K562 (cell line): ENCODE measurements at regions not wholly inside any gene's neighbourhood (a gene's known extent, or its start where the extent isn't known, plus 50 kb on each side); places are given as distances from the start of the nearest gene placed in this dataset.

ENCODE experiments used
- ATAC-seq: fragments of 200-7000 bp; cut with Tn5 transposase; 3 replicates; pipeline ENCODE4 v1.9.1; 2020; ENCODE audit warnings: moderate library complexity
- BruUV-seq: library from RNA; stranded (reverse); fragments of 400-500 nt; replicated peaks from 2 replicates; lab custom pipeline; 2021; lab: Mats Ljungman, UMichigan
- CTCF ChIA-PET: fragments of 300-600 bp; formaldehyde crosslinking; extraction: SDS; loops from one replicate; lab custom pipeline; 2021; ENCODE audit warnings: low intra/inter-chr PET ratio; lab: Yijun Ruan, JAX
- POLR2A ChIA-PET: fragments of 300-600, 350-650 bp; sonication (Branson Sonifier 250); formaldehyde crosslinking; extraction: SDS; loops from one replicate; lab custom pipeline; 2021; ENCODE audit warnings: antibody characterized with exemption, inconsistent platforms; lab: Yijun Ruan, JAX
- DNase-seq, 4 experiments: peaks; one replicate each; pipeline versions ENCODE4 v3.0.0 to v3.0.0-alpha.2; 2011 to 2018; ENCODE audit warnings: low spot score in 3 of 4, mixed read lengths in 3 of 4; ENCODE audit errors: extremely low read depth in 1 of 4
- FAIRE-seq: peaks from 2 replicates; lab custom pipeline; 2011; peaks lifted over from hg19 to GRCh38; lab: Jason Lieb, UNC
- H2AFZ ChIP-seq: 2 replicates; pipeline ENCODE4 v1.6.0; 2011; ENCODE audit warnings: low read depth, low read length, control low read depth, inconsistent platforms
- H3K27ac ChIP-seq: fragments of 200-600 bp; 3 replicates; pipeline ENCODE4 v1.8.0; 2011; ENCODE audit warnings: low read depth, mild to moderate bottlenecking, control low read depth, inconsistent platforms, low read length, moderate library complexity, mixed read lengths; ENCODE audit errors: extremely low read depth
- H3K27me3 ChIP-seq, 2 experiments: fragments of 300-600 bp in 1 of 2; 2 replicates in 1 of 2; 3 replicates in 1 of 2; pipeline versions ENCODE4 v1.6.0 to v1.8.0; 2011; ENCODE audit warnings: inconsistent platforms in 2 of 2, low read length in 2 of 2, mild to moderate bottlenecking in 1 of 2, mixed read lengths in 1 of 2, moderate library complexity in 1 of 2; ENCODE audit not compliant: control insufficient read depth in 2 of 2, insufficient read depth in 2 of 2
- H3K36me3 ChIP-seq: fragments of 300-600 bp; 3 replicates; pipeline ENCODE4 v1.8.0; 2011; ENCODE audit warnings: mild to moderate bottlenecking, low read length, inconsistent platforms; ENCODE audit not compliant: control insufficient read depth, insufficient read depth
- H3K4me1 ChIP-seq, 2 experiments: fragments of 200-600 bp in 1 of 2; replicated peaks in 1 of 2; 2 replicates in 1 of 2; 3 replicates in 1 of 2; pipeline versions ENCODE4 v1.5.1 to v1.8.0; 2011; ENCODE audit warnings: inconsistent platforms in 2 of 2, low read length in 2 of 2, mild to moderate bottlenecking in 1 of 2, mixed read lengths in 1 of 2, moderate library complexity in 1 of 2; ENCODE audit not compliant: control insufficient read depth in 2 of 2, insufficient read depth in 2 of 2
- H3K4me2 ChIP-seq: 2 replicates; pipeline ENCODE4 v1.6.1; 2011; ENCODE audit warnings: low read length, control low read depth, inconsistent platforms, mixed read lengths; ENCODE audit not compliant: insufficient read depth
- H3K4me3 ChIP-seq: fragments of 200-600 bp; sonication (generic), shearing (Covaris generic); 2 replicates; pipeline ENCODE4 v1.5.1; 2016; ENCODE audit warnings: control low read depth, inconsistent platforms
- H3K79me2 ChIP-seq: fragments of 200-600 bp; 3 replicates; pipeline ENCODE4 v1.8.0; 2011; ENCODE audit warnings: low read length, inconsistent platforms; ENCODE audit not compliant: control insufficient read depth, insufficient read depth
- H3K9ac ChIP-seq, 2 experiments: 2 replicates each; pipeline versions ENCODE4 v1.6.0 to v1.6.1; 2011; ENCODE audit warnings: low read depth in 2 of 2, low read length in 2 of 2, control low read depth in 1 of 2, inconsistent platforms in 1 of 2, mild to moderate bottlenecking in 1 of 2, mixed read lengths in 1 of 2; ENCODE audit not compliant: insufficient read depth in 1 of 2
- H3K9me1 ChIP-seq: one replicate; pipeline ENCODE4 v1.6.0; 2011; ENCODE audit warnings: inconsistent platforms, mild to moderate bottlenecking, low read length, moderate library complexity; ENCODE audit not compliant: control insufficient read depth, insufficient read depth
- H3K9me3 ChIP-seq: replicated peaks from 2 replicates; pipeline ENCODE4 v1.5.1; 2011; ENCODE audit warnings: low read depth, low read length, inconsistent platforms; ENCODE audit not compliant: control insufficient read depth, insufficient read depth
- H4K20me1 ChIP-seq: replicated peaks from 2 replicates; pipeline ENCODE4 v1.6.1; 2011; ENCODE audit warnings: low read length, inconsistent platforms, mixed read lengths; ENCODE audit not compliant: control insufficient read depth, insufficient read depth
- CBFA2T2 ChIP-seq: fragments of 450-650 bp; conservative IDR thresholded peaks from 2 replicates; pipeline ENCODE4 v1.6.1; 2017; ENCODE audit warnings: mild to moderate bottlenecking
- GTF2E2 ChIP-seq: fragments of 200-800 bp; sonication (Bioruptor generic); IDR thresholded peaks from 2 replicates; pipeline ENCODE4 v1.6.1; 2016; ENCODE audit warnings: missing genetic modification characterization, missing compliant biosample characterization
- GTF2F1 ChIP-seq: IDR thresholded peaks from 2 replicates; pipeline ENCODE4 v1.6.1; 2011; ENCODE audit warnings: low read depth, low read length, improper control_type of control experiment
- IFI16 ChIP-seq: fragments of 250-450 bp; sonication (Bioruptor Pico); IDR thresholded peaks from 2 replicates; pipeline ENCODE4 v2.1.2; 2022; ENCODE audit warnings: mild to moderate bottlenecking, inconsistent platforms
- JUND ChIP-seq, 2 experiments: IDR thresholded peaks; 2 replicates in 1 of 2; 3 replicates in 1 of 2; pipeline ENCODE4 v1.6.1; 2011; ENCODE audit warnings: borderline replicate concordance in 2 of 2, low read depth in 2 of 2, low read length in 2 of 2, improper control_type of control experiment in 1 of 2, missing biosample characterization in 1 of 2, missing genetic modification characterization in 1 of 2, missing genetic modification reagents in 1 of 2
- NR3C1 ChIP-seq: sonication (generic); formaldehyde crosslinking; IDR thresholded peaks from 2 replicates; pipeline ENCODE4 v1.8.1; 2022; ENCODE audit warnings: missing genetic modification reagents
- RBM15 ChIP-seq: fragments of 200-400 bp; formaldehyde crosslinking; IDR thresholded peaks from 2 replicates; pipeline ENCODE4 v1.6.1; 2018; ENCODE audit warnings: mild to moderate bottlenecking, low read length, moderate library complexity; ENCODE audit not compliant: insufficient read depth
- RBM34 ChIP-seq: fragments of 200-400 bp; formaldehyde crosslinking; IDR thresholded peaks from 2 replicates; pipeline ENCODE4 v1.6.1; 2018; ENCODE audit warnings: low read length, borderline replicate concordance; ENCODE audit not compliant: insufficient read depth
- SAP30 ChIP-seq: fragments of 200-600 bp; sonication (generic); IDR thresholded peaks from 2 replicates; pipeline ENCODE4 v1.6.1; 2012; ENCODE audit warnings: borderline replicate concordance, low read depth, mild to moderate bottlenecking, moderate library complexity, low read length, control low read depth, inconsistent platforms; ENCODE audit not compliant: insufficient read depth, poor library complexity, severe bottlenecking
- TBP ChIP-seq: optimal IDR thresholded peaks from 2 replicates; pipeline ENCODE3; 2011; ENCODE audit warnings: low read depth, low read length, improper control_type of control experiment
- THRB ChIP-seq: fragments of 450-650 bp; formaldehyde crosslinking; conservative IDR thresholded peaks from 2 replicates; pipeline ENCODE4 v1.4.0; 2022; ENCODE audit warnings: mild to moderate bottlenecking, missing genetic modification characterization
- ZNF124 ChIP-seq: sonication (generic); formaldehyde crosslinking; IDR thresholded peaks from 2 replicates; pipeline ENCODE4 v1.8.1; 2022; ENCODE audit warnings: missing genetic modification reagents
- ZNF197 ChIP-seq: fragments of 200-800 bp; sonication (Bioruptor generic); IDR thresholded peaks from 2 replicates; pipeline ENCODE4 v1.6.1; 2016; ENCODE audit warnings: low read depth, missing genetic modification characterization, missing compliant biosample characterization
- ZNF274 ChIP-seq: IDR thresholded peaks from 2 replicates; pipeline ENCODE4 v1.6.1; 2011; ENCODE audit warnings: low read depth, mild to moderate bottlenecking, low read length, moderate library complexity, borderline replicate concordance
- WGBS: fragments of 100-300 bp; shearing (Covaris generic); methylation state at CpG from one replicate; pipeline ENCODE4 v1.1.6; 2016; ENCODE audit warnings: low coverage, mixed read lengths; ENCODE audit not compliant: insufficient coverage; ENCODE audit errors: missing lambda C conversion rate; 5-methylcytosine and 5-hydroxymethylcytosine counted together
- in situ Hi-C: fragments of 300-500 bp; cut with MboI; formaldehyde crosslinking; loops from 4 replicates; pipeline ENCODE4 v1.15.0; 2018; ENCODE audit warnings: inconsistent platforms, mixed read lengths
- intact Hi-C: fragments of 100-400 bp; cut with micrococcal nuclease; formaldehyde crosslinking; loops from 2 replicates; pipeline ENCODE4 v1.14.2; 2022
- TF ChIP-seq, protein P1 (sequence below): fragments of 450-650 bp; IDR thresholded peaks from 2 replicates; pipeline ENCODE4 v1.6.1; 2016; ENCODE audit warnings: mild to moderate bottlenecking
- TF ChIP-seq, protein P2 (sequence below): IDR thresholded peaks from 3 replicates; pipeline ENCODE4 v1.6.1; 2011; ENCODE audit warnings: borderline replicate concordance, mild to moderate bottlenecking; ENCODE audit not compliant: insufficient read length, insufficient read depth
- TF ChIP-seq, protein P3 (sequence below): sonication (generic); formaldehyde crosslinking; IDR thresholded peaks from 2 replicates; pipeline ENCODE4 v1.8.1; 2023; ENCODE audit warnings: mild to moderate bottlenecking, missing genetic modification reagents, moderate library complexity

GRCh38 chr18:45409971-45410370, 205.3 kb upstream of the SLC14A2 start:
- H3K9me1 ChIP-seq, result no peaks in the 10 kb centered on the region
- TF ChIP-seq NR3C1 (no peak), RBM34 (no peak), RBM15 (no peak), GTF2E2 (tag) (no peak), CBFA2T2 (no peak), IFI16 (no peak), JUND (IDR thresholded peaks at IDR 0.05; ENCODE audit: borderline replicate concordance, low read depth, low read length) (no peak), JUND (tag; IDR thresholded peaks at IDR 0.05; ENCODE audit: borderline replicate concordance, low read depth, low read length) (no peak), SAP30 (no peak), TBP (no peak), ZNF197 (CRISPR knock-in tag) (no peak), GTF2F1 (no peak), ZNF274 (no peak), ZNF124 (no peak), THRB (CRISPR knock-in tag) (no peak)
- TF ChIP-seq, protein P1, sequence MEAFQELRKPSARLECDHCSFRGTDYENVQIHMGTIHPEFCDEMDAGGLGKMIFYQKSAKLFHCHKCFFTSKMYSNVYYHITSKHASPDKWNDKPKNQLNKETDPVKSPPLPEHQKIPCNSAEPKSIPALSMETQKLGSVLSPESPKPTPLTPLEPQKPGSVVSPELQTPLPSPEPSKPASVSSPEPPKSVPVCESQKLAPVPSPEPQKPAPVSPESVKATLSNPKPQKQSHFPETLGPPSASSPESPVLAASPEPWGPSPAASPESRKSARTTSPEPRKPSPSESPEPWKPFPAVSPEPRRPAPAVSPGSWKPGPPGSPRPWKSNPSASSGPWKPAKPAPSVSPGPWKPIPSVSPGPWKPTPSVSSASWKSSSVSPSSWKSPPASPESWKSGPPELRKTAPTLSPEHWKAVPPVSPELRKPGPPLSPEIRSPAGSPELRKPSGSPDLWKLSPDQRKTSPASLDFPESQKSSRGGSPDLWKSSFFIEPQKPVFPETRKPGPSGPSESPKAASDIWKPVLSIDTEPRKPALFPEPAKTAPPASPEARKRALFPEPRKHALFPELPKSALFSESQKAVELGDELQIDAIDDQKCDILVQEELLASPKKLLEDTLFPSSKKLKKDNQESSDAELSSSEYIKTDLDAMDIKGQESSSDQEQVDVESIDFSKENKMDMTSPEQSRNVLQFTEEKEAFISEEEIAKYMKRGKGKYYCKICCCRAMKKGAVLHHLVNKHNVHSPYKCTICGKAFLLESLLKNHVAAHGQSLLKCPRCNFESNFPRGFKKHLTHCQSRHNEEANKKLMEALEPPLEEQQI, result no peak
- TF ChIP-seq, protein P2, sequence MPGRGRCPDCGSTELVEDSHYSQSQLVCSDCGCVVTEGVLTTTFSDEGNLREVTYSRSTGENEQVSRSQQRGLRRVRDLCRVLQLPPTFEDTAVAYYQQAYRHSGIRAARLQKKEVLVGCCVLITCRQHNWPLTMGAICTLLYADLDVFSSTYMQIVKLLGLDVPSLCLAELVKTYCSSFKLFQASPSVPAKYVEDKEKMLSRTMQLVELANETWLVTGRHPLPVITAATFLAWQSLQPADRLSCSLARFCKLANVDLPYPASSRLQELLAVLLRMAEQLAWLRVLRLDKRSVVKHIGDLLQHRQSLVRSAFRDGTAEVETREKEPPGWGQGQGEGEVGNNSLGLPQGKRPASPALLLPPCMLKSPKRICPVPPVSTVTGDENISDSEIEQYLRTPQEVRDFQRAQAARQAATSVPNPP, result no peak
- TF ChIP-seq, protein P3, sequence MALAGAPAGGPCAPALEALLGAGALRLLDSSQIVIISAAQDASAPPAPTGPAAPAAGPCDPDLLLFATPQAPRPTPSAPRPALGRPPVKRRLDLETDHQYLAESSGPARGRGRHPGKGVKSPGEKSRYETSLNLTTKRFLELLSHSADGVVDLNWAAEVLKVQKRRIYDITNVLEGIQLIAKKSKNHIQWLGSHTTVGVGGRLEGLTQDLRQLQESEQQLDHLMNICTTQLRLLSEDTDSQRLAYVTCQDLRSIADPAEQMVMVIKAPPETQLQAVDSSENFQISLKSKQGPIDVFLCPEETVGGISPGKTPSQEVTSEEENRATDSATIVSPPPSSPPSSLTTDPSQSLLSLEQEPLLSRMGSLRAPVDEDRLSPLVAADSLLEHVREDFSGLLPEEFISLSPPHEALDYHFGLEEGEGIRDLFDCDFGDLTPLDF (CRISPR knock-in tag), result no peak
- ATAC-seq, result no peak
- no peaks in the 10 kb centered on the region for H3K79me2 ChIP-seq
- H2AFZ ChIP-seq, result no peak overlapping the region
- H3K4me1 ChIP-seq, result no peaks in the 10 kb centered on the region
- H3K27ac ChIP-seq, result no peak overlapping the region
- H4K20me1 ChIP-seq, result no peaks in the 10 kb centered on the region
- 4% methylated on average over 6 of the region's 7 CpGs for WGBS
- no peak for DNase-seq
- intact Hi-C loops, result no loop called here
- no peak overlapping the region for H3K4me2 ChIP-seq
- no peaks in the 10 kb centered on the region for H3K27me3 ChIP-seq
- no peak overlapping the region for H3K4me3 ChIP-seq
- in situ Hi-C loops, result no loop called here
- no peaks in the 10 kb centered on the region for H3K36me3 ChIP-seq
- POLR2A ChIA-PET, result interaction anchor here (0.7 kb wide), 1 partner anchor 186 kb away, joined by 3 read pairs; no protein-coding TSS in a partner anchor
- BruUV-seq, result no TSS peak
- no peak for FAIRE-seq
- no peaks in the 10 kb centered on the region for H3K9me3 ChIP-seq
- no peak overlapping the region for H3K9ac ChIP-seq
- CTCF ChIA-PET, result no interaction called here
